ENCODE measurements at regions not wholly inside any gene's neighbourhood (a gene's known extent, or its start where the extent isn't known, plus 50 kb on each side); places are given as distances from the start of the nearest gene placed in this dataset.

GRCh38 chr14:84129007-84129406, 1400.9 kb upstream of the FLRT2 start (continued):
- TF ChIP-seq ATOH8 (CRISPR knock-in tag; IDR thresholded peaks at IDR 0.05; ENCODE audit: low read depth) (no peak), CHD4 (IDR thresholded peaks at IDR 0.05; ENCODE audit: borderline replicate concordance) (no peak)

- ChIA-PET POLR2A (no interaction called here), CTCF (no interaction called here)
- TF ChIP-seq KDM1A (IDR thresholded peaks at IDR 0.05; ENCODE audit: low read depth) (no peak), RNF2 (IDR thresholded peaks at IDR 0.05; ENCODE audit: borderline replicate concordance, low read depth) (no peak), TP53 (CRISPR knock-in tag; IDR thresholded peaks at IDR 0.05) (no peak), USF2 (IDR thresholded peaks at IDR 0.05) (no peak), NFE2L2 (conservative IDR thresholded peaks at IDR 0.05; ENCODE audit: low read length) (no peak), HES2 (IDR thresholded peaks at IDR 0.05) (no peak), MAX (IDR thresholded peaks at IDR 0.05) (no peak), ATOH8 (CRISPR knock-in tag; IDR thresholded peaks at IDR 0.05; ENCODE audit: low read depth) (no peak), POLR2A (IDR thresholded peaks at IDR 0.05; ENCODE audit: low read length) (no peak)
- H3K27ac ChIP-seq = no peak overlapping the region
- 0% methylated on average over 1 of the region's 1 CpG for WGBS (ENCODE audit: missing lambda C conversion rate)
- H3K4me3 ChIP-seq = no peak overlapping the region
- H3K4me2 ChIP-seq = no peak overlapping the region
- no peak for ATAC-seq
- H3K4me1 ChIP-seq = no peaks in the 10 kb centered on the region
- DNase-seq (ENCODE audit: low read depth in 1 of 2, low spot score in 1 of 2) = no peak
- H3K9me3 ChIP-seq = no peaks in the 10 kb centered on the region
- FAIRE-seq = no peak
These were observed 1400.0 kb upstream of the FLRT2 start for GRCh38 chr14:84129941-84130340.

- POLR2A ChIA-PET = no interaction called here
These were observed 1398.0 kb upstream of the FLRT2 start for GRCh38 chr14:84131924-84132323.

GRCh38 chr14:84144166-84144565, 1385.8 kb upstream of the FLRT2 start:
- TF ChIP-seq NFE2L2 (conservative IDR thresholded peaks at IDR 0.05; ENCODE audit: low read length) (no peak), POLR2AphosphoS2 (conservative IDR thresholded peaks at IDR 0.05; ENCODE audit: low read length) (no peak)
- Histone ChIP-seq H3K4me1 (no peaks in the 10 kb centered on the region), H3K27ac (no peak overlapping the region), H3K4me3 (no peak overlapping the region), H3K4me2 (no peak overlapping the region), H3K9me3 (no peaks in the 10 kb centered on the region)
- ChIA-PET POLR2A (no interaction called here), CTCF (no interaction called here)
- DNase-seq (ENCODE audit: low read depth in 1 of 2, low spot score in 1 of 2) (no peak), ATAC-seq (no peak), FAIRE-seq (no peak)
- WGBS (ENCODE audit: missing lambda C conversion rate) = 4% methylated on average over 2 of the region's 2 CpGs

More at GRCh38 chr14:84131924-84132323, 1398.0 kb upstream of the FLRT2 start:
- no peak for FAIRE-seq
- no peak overlapping the region for H3K4me2 ChIP-seq
- DNase-seq (ENCODE audit: low read depth in 1 of 2, low spot score in 1 of 2) = no peak
- H3K9me3 ChIP-seq = no peaks in the 10 kb centered on the region
- no peak for ATAC-seq
- no peak overlapping the region for H3K27ac ChIP-seq
- H3K4me1 ChIP-seq = no peaks in the 10 kb centered on the region
- CTCF ChIA-PET = no interaction called here
- H3K4me3 ChIP-seq = no peak overlapping the region
- no peak for TF ChIP-seq CBX2 (IDR thresholded peaks at IDR 0.05; ENCODE audit: borderline replicate concordance, low read depth)
- no peak for TF ChIP-seq EHF (CRISPR knock-in tag; IDR thresholded peaks at IDR 0.05)
- no peak for TF ChIP-seq ZSCAN20 (CRISPR knock-in tag; IDR thresholded peaks at IDR 0.05)

- ATAC-seq (no peak), DNase-seq (ENCODE audit: low read depth in 1 of 2, low spot score in 1 of 2) (no peak), FAIRE-seq (no peak)
- ChIA-PET POLR2A (no interaction called here), CTCF (no interaction called here)
- TF ChIP-seq ATOH8 (CRISPR knock-in tag; IDR thresholded peaks at IDR 0.05; ENCODE audit: low read depth) = no peak
- no peak for TF ChIP-seq RFX5 (IDR thresholded peaks at IDR 0.05)
- no peak for TF ChIP-seq CHD4 (IDR thresholded peaks at IDR 0.05; ENCODE audit: borderline replicate concordance)
- TF ChIP-seq TP53 (CRISPR knock-in tag; IDR thresholded peaks at IDR 0.05) = no peak
- no peak for TF ChIP-seq GATA3 (IDR thresholded peaks at IDR 0.05; ENCODE audit: borderline replicate concordance)
- no peak for TF ChIP-seq CBX8 (IDR thresholded peaks at IDR 0.05)
- TF ChIP-seq POLR2A (IDR thresholded peaks at IDR 0.05; ENCODE audit: low read length) = no peak
- no peak for TF ChIP-seq SREBF2 (IDR thresholded peaks at IDR 0.05)
- no peak for TF ChIP-seq CBX2 (IDR thresholded peaks at IDR 0.05; ENCODE audit: borderline replicate concordance, low read depth)
- TF ChIP-seq KDM1A (IDR thresholded peaks at IDR 0.05; ENCODE audit: low read depth) = no peak
- TF ChIP-seq RNF2 (IDR thresholded peaks at IDR 0.05; ENCODE audit: borderline replicate concordance, low read depth) = no peak
- no peak for TF ChIP-seq SMC3 (IDR thresholded peaks at IDR 0.05)
- TF ChIP-seq FOSB (CRISPR knock-in tag; IDR thresholded peaks at IDR 0.05) = no peak
- no peak for TF ChIP-seq TFCP2L1 (CRISPR knock-in tag; IDR thresholded peaks at IDR 0.05)
- no peak for TF ChIP-seq HOXA7 (CRISPR knock-in tag; IDR thresholded peaks at IDR 0.05)
- TF ChIP-seq EHMT2 (IDR thresholded peaks at IDR 0.05; ENCODE audit: low read depth) = no peak
- no peak for TF ChIP-seq CHD2 (IDR thresholded peaks at IDR 0.05; ENCODE audit: low read length, partially characterized antibody)
- TF ChIP-seq BCL3 (IDR thresholded peaks at IDR 0.05) = no peak
- 20% methylated on average over 14 of the region's 14 CpGs for WGBS (ENCODE audit: missing lambda C conversion rate)
- Histone ChIP-seq H3K4me3 (no peak overlapping the region), H3K4me2 (no peak overlapping the region), H3K27ac (no peak overlapping the region), H3K9me3 (no peaks in the 10 kb centered on the region), H3K4me1 (no peaks in the 10 kb centered on the region)
These were observed 1377.5 kb upstream of the FLRT2 start for GRCh38 chr14:84152452-84152851.
